ENCODE measurements at regions not wholly inside any gene's neighbourhood (a gene's known extent, or its start where the extent isn't known, plus 50 kb on each side); places are given as distances from the start of the nearest gene placed in this dataset.

DNA sequence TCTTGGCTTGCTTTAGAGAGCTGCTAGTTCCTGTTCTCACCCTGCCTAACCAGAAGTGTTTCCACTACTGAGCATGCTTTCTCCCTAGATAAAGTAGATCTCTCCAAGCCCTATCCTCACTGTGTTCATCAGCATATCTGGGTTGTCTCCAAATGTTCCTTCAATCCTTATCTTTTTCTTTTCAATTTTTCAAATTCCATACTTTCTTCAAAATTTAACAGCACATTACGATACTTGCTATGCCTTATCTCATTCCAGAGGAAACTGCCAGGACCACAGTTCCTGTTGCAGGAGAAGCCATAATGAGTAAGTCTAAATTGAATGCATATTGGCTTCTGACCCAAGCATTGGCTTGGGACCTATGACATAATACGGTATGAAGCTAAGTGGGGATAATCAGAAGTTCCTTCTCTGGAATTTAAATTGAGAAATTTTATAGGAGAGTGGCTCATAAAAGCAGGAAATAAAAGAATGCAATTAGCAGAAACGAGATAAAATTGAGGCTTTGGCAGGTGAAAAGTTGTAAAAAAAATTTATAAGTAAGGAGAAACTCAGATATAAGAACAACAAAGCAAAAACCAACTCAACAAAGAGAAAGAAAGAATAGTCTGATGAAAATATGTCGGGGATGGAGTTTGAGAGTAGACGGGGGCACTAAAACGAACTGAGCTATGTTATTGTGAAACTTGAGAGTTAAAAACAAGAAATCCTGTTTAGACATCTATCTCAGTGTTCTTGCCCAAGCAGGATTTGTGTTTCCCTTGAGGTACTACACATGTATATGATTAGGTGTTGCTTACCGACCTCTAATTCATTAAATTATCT is 631.7 kb upstream of the CCDC54 start:
- WGBS: 74% methylated on average over 7 of the region's 7 CpGs
- Histone ChIP-seq H3K27ac (ENCODE audit: low read depth in 1 of 2, low read length in 2 of 2) (no peak overlapping the region), H3K27me3 (ENCODE audit: control insufficient read depth in 4 of 4, insufficient read depth in 4 of 4, low read length in 3 of 4) (no peaks in the 10 kb centered on the region), H3K4me1 (ENCODE audit: control insufficient read depth in 4 of 4, insufficient read depth in 4 of 4, low read length in 3 of 4) (no peaks in the 10 kb centered on the region), H3K9ac (ENCODE audit: low read depth in 1 of 2, low read length in 2 of 2) (no peak overlapping the region), H3K36me3 (ENCODE audit: control insufficient read depth in 4 of 4, insufficient read depth in 3 of 4, low read depth in 1 of 4, low read length in 3 of 4) (no peaks in the 10 kb centered on the region), H3K9me3 (ENCODE audit: control insufficient read depth in 4 of 4, low read length in 3 of 4) (no peaks in the 10 kb centered on the region), H3K4me3 (ENCODE audit: low read depth in 1 of 3, low read length in 3 of 3) (no peak overlapping the region)
- TF ChIP-seq NR2F2 (IDR thresholded peaks at IDR 0.05): peak; percentile 29
- TF ChIP-seq, protein P1, sequence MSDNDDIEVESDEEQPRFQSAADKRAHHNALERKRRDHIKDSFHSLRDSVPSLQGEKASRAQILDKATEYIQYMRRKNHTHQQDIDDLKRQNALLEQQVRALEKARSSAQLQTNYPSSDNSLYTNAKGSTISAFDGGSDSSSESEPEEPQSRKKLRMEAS (IDR thresholded peaks at IDR 0.05): no peak
- DNase-seq (ENCODE audit: low spot score): no peak

DNA sequence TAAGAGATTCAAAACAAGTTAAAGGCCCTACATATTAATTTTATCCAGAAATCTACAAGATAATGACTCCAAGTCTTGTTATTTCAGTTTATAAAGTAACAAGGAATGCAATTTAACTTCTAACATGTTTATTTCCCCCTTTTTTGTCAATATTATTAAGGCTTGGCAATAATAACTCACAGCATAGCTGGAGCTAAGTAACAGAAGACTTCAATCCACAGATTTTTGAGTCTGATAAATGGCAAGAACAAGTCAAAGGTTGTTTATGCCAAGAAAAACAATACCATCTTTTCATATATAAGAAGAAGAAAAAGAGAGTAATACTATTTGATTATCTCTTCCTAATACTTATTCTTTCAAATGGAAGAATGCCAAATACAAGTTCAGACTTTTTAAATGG is 631.0 kb upstream of the CCDC54 start:
- H3K9me3 ChIP-seq (ENCODE audit: control insufficient read depth in 4 of 4, low read length in 3 of 4): no peaks in the 10 kb centered on the region
- no peaks in the 10 kb centered on the region for H3K27me3 ChIP-seq (ENCODE audit: control insufficient read depth in 4 of 4, insufficient read depth in 4 of 4, low read length in 3 of 4)
- no peak overlapping the region for H3K27ac ChIP-seq (ENCODE audit: low read depth in 1 of 2, low read length in 2 of 2)
- no peak overlapping the region for H3K9ac ChIP-seq (ENCODE audit: low read depth in 1 of 2, low read length in 2 of 2)
- TF ChIP-seq TAF1 (conservative IDR thresholded peaks at IDR 0.05): no peak
- TF ChIP-seq FOXA1 (IDR thresholded peaks at IDR 0.05): no peak
- TF ChIP-seq HNF4G (IDR thresholded peaks at IDR 0.05): no peak
- TF ChIP-seq SP1 (IDR thresholded peaks at IDR 0.05): no peak
- no peak overlapping the region for H3K4me3 ChIP-seq (ENCODE audit: low read depth in 1 of 3, low read length in 3 of 3)
- no peaks in the 10 kb centered on the region for H3K36me3 ChIP-seq (ENCODE audit: control insufficient read depth in 4 of 4, insufficient read depth in 3 of 4, low read depth in 1 of 4, low read length in 3 of 4)
- DNase-seq (ENCODE audit: low spot score): no peak
- no peaks in the 10 kb centered on the region for H3K4me1 ChIP-seq (ENCODE audit: control insufficient read depth in 4 of 4, insufficient read depth in 4 of 4, low read length in 3 of 4)

DNA sequence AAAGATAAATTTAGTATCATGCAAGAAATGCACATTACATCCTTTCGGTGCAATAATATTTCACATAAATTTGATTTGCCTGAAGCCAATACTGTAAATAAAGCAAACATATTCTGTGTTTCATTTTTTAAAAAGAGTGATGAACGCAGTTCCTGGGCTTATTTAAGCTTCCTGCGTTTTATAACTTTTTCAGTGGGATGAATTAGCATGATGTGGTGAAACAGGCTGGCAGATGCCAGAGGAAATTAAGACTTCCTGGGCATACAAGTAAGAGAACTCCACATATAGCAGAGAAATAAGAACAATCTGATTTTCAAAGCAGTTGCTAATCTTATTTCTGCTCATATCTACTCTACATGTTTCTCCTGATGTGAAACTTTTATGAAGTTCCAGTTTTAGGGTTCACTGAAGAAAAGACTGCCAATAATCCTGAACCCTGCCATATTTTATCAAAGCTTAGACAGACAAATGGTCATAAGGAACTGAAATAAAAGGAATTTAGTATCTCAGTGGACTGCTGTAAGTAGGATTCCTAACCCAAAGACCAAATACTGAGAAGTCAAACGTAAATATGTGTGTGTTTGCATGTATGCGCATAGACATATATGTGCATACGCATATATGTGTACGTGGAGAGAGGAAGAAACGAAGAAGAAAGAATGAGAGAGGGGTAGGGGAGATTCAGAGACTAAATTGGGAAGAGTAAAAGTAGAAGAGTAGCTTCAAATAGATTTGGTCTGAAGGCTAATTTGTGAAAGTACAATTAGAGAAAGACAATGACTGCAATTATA is 628.6 kb upstream of the CCDC54 start:
- no peak for DNase-seq (ENCODE audit: low spot score)
- Histone ChIP-seq H3K4me1 (ENCODE audit: control insufficient read depth in 4 of 4, insufficient read depth in 4 of 4, low read length in 3 of 4) (no peaks in the 10 kb centered on the region), H3K4me3 (ENCODE audit: low read depth in 1 of 3, low read length in 3 of 3) (no peak overlapping the region), H3K9me3 (ENCODE audit: control insufficient read depth in 4 of 4, low read length in 3 of 4) (no peaks in the 10 kb centered on the region), H3K27ac (ENCODE audit: low read depth in 1 of 2, low read length in 2 of 2) (no peak overlapping the region), H3K36me3 (ENCODE audit: control insufficient read depth in 4 of 4, insufficient read depth in 3 of 4, low read depth in 1 of 4, low read length in 3 of 4) (no peaks in the 10 kb centered on the region), H3K9ac (ENCODE audit: low read depth in 1 of 2, low read length in 2 of 2) (no peak overlapping the region), H3K27me3 (ENCODE audit: control insufficient read depth in 4 of 4, insufficient read depth in 4 of 4, low read length in 3 of 4) (no peaks in the 10 kb centered on the region)
- TF ChIP-seq FOXA1 (IDR thresholded peaks at IDR 0.05): no peak
- no peak for TF ChIP-seq RXRA (IDR thresholded peaks at IDR 0.05)
- TF ChIP-seq, protein P2, sequence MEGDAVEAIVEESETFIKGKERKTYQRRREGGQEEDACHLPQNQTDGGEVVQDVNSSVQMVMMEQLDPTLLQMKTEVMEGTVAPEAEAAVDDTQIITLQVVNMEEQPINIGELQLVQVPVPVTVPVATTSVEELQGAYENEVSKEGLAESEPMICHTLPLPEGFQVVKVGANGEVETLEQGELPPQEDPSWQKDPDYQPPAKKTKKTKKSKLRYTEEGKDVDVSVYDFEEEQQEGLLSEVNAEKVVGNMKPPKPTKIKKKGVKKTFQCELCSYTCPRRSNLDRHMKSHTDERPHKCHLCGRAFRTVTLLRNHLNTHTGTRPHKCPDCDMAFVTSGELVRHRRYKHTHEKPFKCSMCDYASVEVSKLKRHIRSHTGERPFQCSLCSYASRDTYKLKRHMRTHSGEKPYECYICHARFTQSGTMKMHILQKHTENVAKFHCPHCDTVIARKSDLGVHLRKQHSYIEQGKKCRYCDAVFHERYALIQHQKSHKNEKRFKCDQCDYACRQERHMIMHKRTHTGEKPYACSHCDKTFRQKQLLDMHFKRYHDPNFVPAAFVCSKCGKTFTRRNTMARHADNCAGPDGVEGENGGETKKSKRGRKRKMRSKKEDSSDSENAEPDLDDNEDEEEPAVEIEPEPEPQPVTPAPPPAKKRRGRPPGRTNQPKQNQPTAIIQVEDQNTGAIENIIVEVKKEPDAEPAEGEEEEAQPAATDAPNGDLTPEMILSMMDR (IDR thresholded peaks at IDR 0.05; ENCODE audit: low read depth, low read length, missing input control): no peak
- TF ChIP-seq, protein P1 (IDR thresholded peaks at IDR 0.05): no peak
- no peak for TF ChIP-seq TAF1 (conservative IDR thresholded peaks at IDR 0.05)
- no peak for TF ChIP-seq HNF4A (conservative IDR thresholded peaks at IDR 0.05)
- TF ChIP-seq, protein P3, sequence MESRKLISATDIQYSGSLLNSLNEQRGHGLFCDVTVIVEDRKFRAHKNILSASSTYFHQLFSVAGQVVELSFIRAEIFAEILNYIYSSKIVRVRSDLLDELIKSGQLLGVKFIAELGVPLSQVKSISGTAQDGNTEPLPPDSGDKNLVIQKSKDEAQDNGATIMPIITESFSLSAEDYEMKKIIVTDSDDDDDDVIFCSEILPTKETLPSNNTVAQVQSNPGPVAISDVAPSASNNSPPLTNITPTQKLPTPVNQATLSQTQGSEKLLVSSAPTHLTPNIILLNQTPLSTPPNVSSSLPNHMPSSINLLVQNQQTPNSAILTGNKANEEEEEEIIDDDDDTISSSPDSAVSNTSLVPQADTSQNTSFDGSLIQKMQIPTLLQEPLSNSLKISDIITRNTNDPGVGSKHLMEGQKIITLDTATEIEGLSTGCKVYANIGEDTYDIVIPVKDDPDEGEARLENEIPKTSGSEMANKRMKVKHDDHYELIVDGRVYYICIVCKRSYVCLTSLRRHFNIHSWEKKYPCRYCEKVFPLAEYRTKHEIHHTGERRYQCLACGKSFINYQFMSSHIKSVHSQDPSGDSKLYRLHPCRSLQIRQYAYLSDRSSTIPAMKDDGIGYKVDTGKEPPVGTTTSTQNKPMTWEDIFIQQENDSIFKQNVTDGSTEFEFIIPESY (IDR thresholded peaks at IDR 0.05): no peak
- TF ChIP-seq HNF4G (IDR thresholded peaks at IDR 0.05): no peak
- no peak for TF ChIP-seq RAD21 (IDR thresholded peaks at IDR 0.05)
- TF ChIP-seq, protein P4, sequence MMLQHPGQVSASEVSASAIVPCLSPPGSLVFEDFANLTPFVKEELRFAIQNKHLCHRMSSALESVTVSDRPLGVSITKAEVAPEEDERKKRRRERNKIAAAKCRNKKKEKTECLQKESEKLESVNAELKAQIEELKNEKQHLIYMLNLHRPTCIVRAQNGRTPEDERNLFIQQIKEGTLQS (IDR thresholded peaks at IDR 0.05): no peak
- no peak for TF ChIP-seq SP1 (IDR thresholded peaks at IDR 0.05)
- 83% methylated on average over 8 of the region's 8 CpGs for WGBS

All from liver (tissue), 8 donors.